Panc1 (cell line): ENCODE measurements at regions not wholly inside any gene's neighbourhood (a gene's known extent, or its start where the extent isn't known, plus 50 kb on each side); places are given as distances from the start of the nearest gene placed in this dataset.

Source experiments
- ATAC-seq: fragments of 200-7000 bp; cut with Tn5 transposase; 2 replicates; pipeline ENCODE4 v1.9.1; 2020; ENCODE audit warnings: mild to moderate bottlenecking, moderate library complexity
- BruUV-seq: library from RNA; stranded (reverse); fragments of 400-500 nt; replicated peaks from 2 replicates; lab custom pipeline; 2021; lab: Mats Ljungman, UMichigan
- CTCF ChIA-PET: fragments of 300-600 bp; sonication (Branson Sonifier 250); formaldehyde crosslinking; loops from one replicate; lab custom pipeline; 2022; ENCODE audit warnings: antibody characterized with exemption; lab: Charles Lee
- POLR2A ChIA-PET: fragments of 300-600 bp; sonication (Branson Sonifier 250); formaldehyde crosslinking; loops from one replicate; lab custom pipeline; 2022; ENCODE audit warnings: antibody characterized with exemption; lab: Charles Lee
- DNase-seq: peaks from one replicate; pipeline ENCODE4 v3.0.0-alpha.2; 2010; ENCODE audit warnings: low read depth, low spot score
- H3K27ac ChIP-seq: 2 replicates; pipeline ENCODE4 v1.5.1; 2011; ENCODE audit warnings: mild to moderate bottlenecking, low read length, inconsistent platforms
- H3K27me3 ChIP-seq: fragments of 200-500 bp; sonication (Bioruptor generic); 2 replicates; pipeline ENCODE4 v1.6.0; 2014; ENCODE audit warnings: low read length, inconsistent platforms; ENCODE audit not compliant: control insufficient read depth, insufficient read depth
- H3K36me3 ChIP-seq: fragments of 200-500 bp; sonication (Bioruptor generic); 2 replicates; pipeline ENCODE4 v1.5.1; 2014; ENCODE audit warnings: inconsistent platforms, mild to moderate bottlenecking, low read length, moderate library complexity; ENCODE audit not compliant: control insufficient read depth, insufficient read depth
- H3K4me1 ChIP-seq: 2 replicates; pipeline ENCODE4 v1.5.1; 2011; ENCODE audit warnings: inconsistent platforms, mild to moderate bottlenecking, low read length, moderate library complexity; ENCODE audit not compliant: control insufficient read depth, insufficient read depth
- H3K4me3 ChIP-seq, 2 experiments: 2 replicates each; pipeline ENCODE4 v1.5.1; 2011 to 2012; ENCODE audit warnings: low read depth in 2 of 2, low read length in 2 of 2, mild to moderate bottlenecking in 2 of 2, inconsistent platforms in 1 of 2, moderate library complexity in 1 of 2
- H3K9me3 ChIP-seq: fragments of 200-500 bp; sonication (Bioruptor generic); 2 replicates; pipeline ENCODE4 v1.5.1; 2014; ENCODE audit warnings: low read depth, mild to moderate bottlenecking, inconsistent platforms, low read length, moderate library complexity; ENCODE audit not compliant: control insufficient read depth, insufficient read depth
- POLR2AphosphoS5 ChIP-seq: IDR thresholded peaks from 2 replicates; pipeline ENCODE4 v1.6.1; 2012; ENCODE audit warnings: mild to moderate bottlenecking, low read depth, low read length, moderate library complexity
- SIN3A ChIP-seq: IDR thresholded peaks from 2 replicates; pipeline ENCODE4 v1.6.1; 2012; ENCODE audit warnings: low read depth, mild to moderate bottlenecking, low read length, moderate library complexity, borderline replicate concordance; ENCODE audit not compliant: insufficient read depth
- TCF7L2 ChIP-seq: IDR thresholded peaks from 2 replicates; pipeline ENCODE4 v1.6.1; 2011; ENCODE audit warnings: mild to moderate bottlenecking, low read depth, low read length, inconsistent platforms
- in situ Hi-C: cut with HindIII; loops from 2 replicates; pipeline ENCODE4 v1.10.0; 2016; ENCODE audit warnings: low sequenced_read_pairs, low pct_unique_long_range_greater_than_20kb
- intact Hi-C: fragments of 100-400 bp; cut with micrococcal nuclease; formaldehyde crosslinking; loops from one replicate; pipeline ENCODE4 v1.10.0; 2022; ENCODE audit not compliant: unreplicated experiment
- TF ChIP-seq, protein P1 (sequence below): fragments of 450-650 bp; IDR thresholded peaks from 2 replicates; pipeline ENCODE4 v1.5.1; 2017; ENCODE audit warnings: mild to moderate bottlenecking
- TF ChIP-seq, protein P2 (sequence below), 2 experiments: IDR thresholded peaks; 2 replicates each; pipeline ENCODE4 v1.6.1; 2011 to 2012; ENCODE audit warnings: low read depth in 2 of 2, control low read depth in 1 of 2, low read length in 1 of 2, mild to moderate bottlenecking in 1 of 2, moderate library complexity in 1 of 2; ENCODE audit not compliant: insufficient read depth in 1 of 2

DNA sequence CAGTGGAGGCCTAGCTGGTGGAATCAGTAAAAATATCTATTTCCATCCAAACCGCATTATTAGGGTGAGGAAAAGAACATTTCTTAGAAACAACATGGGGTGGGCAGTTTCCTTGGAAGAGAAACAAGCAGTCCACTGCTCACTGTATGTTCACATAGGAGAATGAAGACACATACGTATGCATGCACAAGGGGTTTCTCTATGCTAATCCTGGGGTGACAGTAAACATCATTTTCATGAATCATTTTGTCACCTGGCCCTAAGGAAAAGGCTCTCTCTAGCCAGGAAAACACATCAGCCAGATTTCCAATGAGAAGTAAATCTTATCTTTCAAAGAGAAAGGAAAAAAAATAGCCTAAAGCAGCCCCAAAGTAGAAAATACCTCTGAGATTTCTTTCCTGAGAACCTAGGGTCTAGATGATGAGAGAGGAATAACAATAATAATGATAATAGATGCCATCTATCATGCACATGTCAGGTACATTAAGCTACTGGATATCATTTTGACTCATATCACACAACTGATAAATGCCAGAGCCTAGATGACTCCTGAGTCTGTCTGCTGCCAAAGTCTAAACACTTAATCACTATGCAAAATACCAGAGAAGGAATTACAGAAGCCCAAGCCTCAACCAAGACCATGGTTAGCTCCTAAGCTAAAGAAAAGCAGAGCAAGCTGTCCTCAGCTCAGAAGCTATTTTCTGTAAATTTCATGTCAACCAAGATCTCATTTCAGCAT, 520.5 kb upstream of the TMPO start:
- Histone ChIP-seq H3K9me3 (no peaks in the 10 kb centered on the region), H3K27me3 (no peaks in the 10 kb centered on the region), H3K4me3 (no peak overlapping the region), H3K36me3 (no peaks in the 10 kb centered on the region), H3K27ac (no peak overlapping the region), H3K4me1 (no peaks in the 10 kb centered on the region)
- in situ Hi-C loops, result no loop called here
- TF ChIP-seq TCF7L2, result no peak
- TF ChIP-seq POLR2AphosphoS5, result no peak
- TF ChIP-seq, protein P1, sequence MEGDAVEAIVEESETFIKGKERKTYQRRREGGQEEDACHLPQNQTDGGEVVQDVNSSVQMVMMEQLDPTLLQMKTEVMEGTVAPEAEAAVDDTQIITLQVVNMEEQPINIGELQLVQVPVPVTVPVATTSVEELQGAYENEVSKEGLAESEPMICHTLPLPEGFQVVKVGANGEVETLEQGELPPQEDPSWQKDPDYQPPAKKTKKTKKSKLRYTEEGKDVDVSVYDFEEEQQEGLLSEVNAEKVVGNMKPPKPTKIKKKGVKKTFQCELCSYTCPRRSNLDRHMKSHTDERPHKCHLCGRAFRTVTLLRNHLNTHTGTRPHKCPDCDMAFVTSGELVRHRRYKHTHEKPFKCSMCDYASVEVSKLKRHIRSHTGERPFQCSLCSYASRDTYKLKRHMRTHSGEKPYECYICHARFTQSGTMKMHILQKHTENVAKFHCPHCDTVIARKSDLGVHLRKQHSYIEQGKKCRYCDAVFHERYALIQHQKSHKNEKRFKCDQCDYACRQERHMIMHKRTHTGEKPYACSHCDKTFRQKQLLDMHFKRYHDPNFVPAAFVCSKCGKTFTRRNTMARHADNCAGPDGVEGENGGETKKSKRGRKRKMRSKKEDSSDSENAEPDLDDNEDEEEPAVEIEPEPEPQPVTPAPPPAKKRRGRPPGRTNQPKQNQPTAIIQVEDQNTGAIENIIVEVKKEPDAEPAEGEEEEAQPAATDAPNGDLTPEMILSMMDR, result no peak
- TF ChIP-seq SIN3A, result no peak
- TF ChIP-seq, protein P2, sequence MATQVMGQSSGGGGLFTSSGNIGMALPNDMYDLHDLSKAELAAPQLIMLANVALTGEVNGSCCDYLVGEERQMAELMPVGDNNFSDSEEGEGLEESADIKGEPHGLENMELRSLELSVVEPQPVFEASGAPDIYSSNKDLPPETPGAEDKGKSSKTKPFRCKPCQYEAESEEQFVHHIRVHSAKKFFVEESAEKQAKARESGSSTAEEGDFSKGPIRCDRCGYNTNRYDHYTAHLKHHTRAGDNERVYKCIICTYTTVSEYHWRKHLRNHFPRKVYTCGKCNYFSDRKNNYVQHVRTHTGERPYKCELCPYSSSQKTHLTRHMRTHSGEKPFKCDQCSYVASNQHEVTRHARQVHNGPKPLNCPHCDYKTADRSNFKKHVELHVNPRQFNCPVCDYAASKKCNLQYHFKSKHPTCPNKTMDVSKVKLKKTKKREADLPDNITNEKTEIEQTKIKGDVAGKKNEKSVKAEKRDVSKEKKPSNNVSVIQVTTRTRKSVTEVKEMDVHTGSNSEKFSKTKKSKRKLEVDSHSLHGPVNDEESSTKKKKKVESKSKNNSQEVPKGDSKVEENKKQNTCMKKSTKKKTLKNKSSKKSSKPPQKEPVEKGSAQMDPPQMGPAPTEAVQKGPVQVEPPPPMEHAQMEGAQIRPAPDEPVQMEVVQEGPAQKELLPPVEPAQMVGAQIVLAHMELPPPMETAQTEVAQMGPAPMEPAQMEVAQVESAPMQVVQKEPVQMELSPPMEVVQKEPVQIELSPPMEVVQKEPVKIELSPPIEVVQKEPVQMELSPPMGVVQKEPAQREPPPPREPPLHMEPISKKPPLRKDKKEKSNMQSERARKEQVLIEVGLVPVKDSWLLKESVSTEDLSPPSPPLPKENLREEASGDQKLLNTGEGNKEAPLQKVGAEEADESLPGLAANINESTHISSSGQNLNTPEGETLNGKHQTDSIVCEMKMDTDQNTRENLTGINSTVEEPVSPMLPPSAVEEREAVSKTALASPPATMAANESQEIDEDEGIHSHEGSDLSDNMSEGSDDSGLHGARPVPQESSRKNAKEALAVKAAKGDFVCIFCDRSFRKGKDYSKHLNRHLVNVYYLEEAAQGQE (IDR thresholded peaks at IDR 0.05; ENCODE audit: insufficient read depth in 1 of 2, low read depth in 2 of 2, low read length in 1 of 2), result no peak
- ATAC-seq (no peak), DNase-seq (no peak)
- ChIA-PET CTCF (no interaction called here), POLR2A (no interaction called here)
- no TSS peak for BruUV-seq
- intact Hi-C loops, result no loop called here

DNA sequence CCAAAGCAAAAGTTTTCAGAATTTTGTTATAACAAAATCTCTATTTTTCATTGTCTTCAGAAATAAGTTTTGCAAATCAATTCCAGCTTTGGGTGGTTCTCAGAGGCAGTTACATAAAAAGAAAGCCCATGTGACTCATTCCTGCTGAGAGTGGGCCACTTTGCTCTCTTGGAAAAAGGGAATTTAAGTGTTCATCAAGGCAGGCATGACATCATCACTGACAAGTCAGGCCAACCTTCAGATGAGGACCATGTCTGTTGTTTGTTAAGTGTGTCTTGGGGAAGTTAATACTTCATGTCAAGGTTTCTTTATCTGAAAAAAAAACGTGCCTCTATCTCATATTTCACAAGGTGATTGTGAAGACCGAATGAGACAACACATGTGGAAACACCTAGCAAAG, 519.8 kb upstream of the TMPO start:
- CTCF ChIA-PET, result no interaction called here
- ATAC-seq (no peak), DNase-seq (no peak)
- no TSS peak for BruUV-seq
- in situ Hi-C loops (no loop called here), intact Hi-C loops (no loop called here)
- no peak overlapping the region for H3K4me3 ChIP-seq
- no peaks in the 10 kb centered on the region for H3K9me3 ChIP-seq
- POLR2A ChIA-PET, result no interaction called here
- no peaks in the 10 kb centered on the region for H3K4me1 ChIP-seq
- TF ChIP-seq POLR2AphosphoS5 (no peak), SIN3A (no peak), TCF7L2 (no peak)
- TF ChIP-seq, protein P2 (IDR thresholded peaks at IDR 0.05; ENCODE audit: insufficient read depth in 1 of 2, low read depth in 2 of 2, low read length in 1 of 2), result no peak
- TF ChIP-seq, protein P1, result no peak
- H3K36me3 ChIP-seq, result no peaks in the 10 kb centered on the region
- H3K27me3 ChIP-seq, result no peaks in the 10 kb centered on the region
- no peak overlapping the region for H3K27ac ChIP-seq
